GM12878 (cell line): ENCODE measurements at regions not wholly inside any gene's neighbourhood (a gene's known extent, or its start where the extent isn't known, plus 50 kb on each side); places are given as distances from the start of the nearest gene placed in this dataset.

Source experiments
- ATAC-seq: fragments of 200-7000 bp; cut with Tn5 transposase; 3 replicates; pipeline ENCODE4 v1.9.1; 2020; ENCODE audit warnings: mild to moderate bottlenecking, moderate library complexity
- BruUV-seq: library from RNA; stranded (reverse); fragments of 400-500 nt; replicated peaks from 2 replicates; lab custom pipeline; 2021; lab: Mats Ljungman, UMichigan
- CTCF ChIA-PET: fragments of 300-600 bp; sonication (Branson Sonifier 250); formaldehyde crosslinking; extraction: SDS; loops from one replicate; lab custom pipeline; 2021; ENCODE audit warnings: inconsistent platforms; lab: Yijun Ruan, JAX
- POLR2A ChIA-PET: fragments of 350-600 bp; formaldehyde crosslinking; extraction: SDS; loops from one replicate; lab custom pipeline; 2021; ENCODE audit warnings: inconsistent platforms; lab: Charles Lee
- RAD21 ChIA-PET: fragments of 300-600 bp; sonication (Branson Sonifier 250); formaldehyde crosslinking; loops from one replicate; lab custom pipeline; 2023; ENCODE audit warnings: antibody characterized with exemption; ENCODE audit not compliant: unreplicated experiment; lab: Charles Lee
- SMC1A ChIA-PET: fragments of 300-600 bp; sonication (Branson Sonifier 250); formaldehyde crosslinking; loops from one replicate; lab custom pipeline; 2023; ENCODE audit not compliant: unreplicated experiment, uncharacterized antibody; lab: Charles Lee
- DNase-seq: peaks from one replicate; pipeline ENCODE4 v3.0.0-alpha.2; 2011; ENCODE audit warnings: low read depth, low spot score
- FAIRE-seq: peaks from 3 replicates; lab custom pipeline; 2011; peaks lifted over from hg19 to GRCh38; lab: Jason Lieb, UNC
- H2AFZ ChIP-seq: 2 replicates; pipeline ENCODE4 v1.6.0; 2011; ENCODE audit warnings: low read depth, low read length, control low read depth; ENCODE audit not compliant: control insufficient read depth
- H3K27ac ChIP-seq: 2 replicates; pipeline ENCODE4 v1.5.1; 2011; ENCODE audit warnings: control low read depth; ENCODE audit not compliant: control insufficient read depth, insufficient read depth
- H3K27me3 ChIP-seq, 2 experiments: replicated peaks in 1 of 2; 2 replicates each; pipeline versions ENCODE4 v1.6.0 to v1.6.1; 2011; ENCODE audit warnings: low read length in 1 of 2; ENCODE audit not compliant: control insufficient read depth in 2 of 2, insufficient read depth in 2 of 2
- H3K36me3 ChIP-seq, 2 experiments: 2 replicates each; pipeline ENCODE4 v1.5.1; 2011; ENCODE audit warnings: low read length in 1 of 2; ENCODE audit not compliant: control insufficient read depth in 2 of 2, insufficient read depth in 2 of 2
- H3K4me1 ChIP-seq: 2 replicates; pipeline ENCODE4 v1.6.1; 2011; ENCODE audit warnings: mild to moderate bottlenecking, low read length, moderate library complexity, mixed read lengths; ENCODE audit not compliant: control insufficient read depth, insufficient read depth
- H3K4me2 ChIP-seq: 2 replicates; pipeline ENCODE4 v1.6.0; 2011; ENCODE audit warnings: control low read depth; ENCODE audit not compliant: control insufficient read depth, insufficient read depth
- H3K4me3 ChIP-seq: fragments of 200-600 bp; sonication (generic); 2 replicates; pipeline ENCODE4 v1.5.1; 2016
- H3K79me2 ChIP-seq: 2 replicates; pipeline ENCODE4 v1.6.0; 2011; ENCODE audit warnings: low read length; ENCODE audit not compliant: control insufficient read depth, insufficient read depth
- H3K9ac ChIP-seq: 2 replicates; pipeline ENCODE4 v1.8.0; 2011; ENCODE audit warnings: low read length, control low read depth, mixed read lengths; ENCODE audit not compliant: control insufficient read depth, insufficient read depth
- H3K9me3 ChIP-seq: replicated peaks from 3 replicates; pipeline ENCODE4 v1.5.1; 2011; ENCODE audit warnings: mild to moderate bottlenecking, low read length; ENCODE audit not compliant: control insufficient read depth, insufficient read depth
- H4K20me1 ChIP-seq: 2 replicates; pipeline ENCODE4 v1.6.0; 2011; ENCODE audit not compliant: control insufficient read depth, insufficient read depth
- BACH1 ChIP-seq: fragments of 450-650 bp; IDR thresholded peaks from 2 replicates; pipeline ENCODE4 v1.6.1; 2017; ENCODE audit warnings: mild to moderate bottlenecking, borderline replicate concordance
- CBFB ChIP-seq: IDR thresholded peaks from 2 replicates; pipeline ENCODE4 v1.6.1; 2016; ENCODE audit warnings: antibody characterized with exemption, low read depth
- CHD4 ChIP-seq: fragments of 200-600 bp; sonication (generic); IDR thresholded peaks from 2 replicates; pipeline ENCODE4 v1.6.1; 2016; ENCODE audit warnings: mild to moderate bottlenecking
- CREM ChIP-seq: IDR thresholded peaks from 2 replicates; pipeline ENCODE4 v1.6.1; 2014; ENCODE audit warnings: antibody characterized with exemption, low read depth
- GABPA ChIP-seq: IDR thresholded peaks from 2 replicates; pipeline ENCODE4 v1.6.1; 2014; ENCODE audit warnings: antibody characterized with exemption, low read depth, mild to moderate bottlenecking, inconsistent platforms
- KLF5 ChIP-seq: fragments of 450-650 bp; IDR thresholded peaks from 2 replicates; pipeline ENCODE4 v1.6.1; 2014; ENCODE audit warnings: mild to moderate bottlenecking; ENCODE audit not compliant: partially characterized antibody
- RBBP5 ChIP-seq: fragments of 200-600 bp; sonication (generic); conservative IDR thresholded peaks from 2 replicates; pipeline ENCODE4 v1.6.1; 2016
- SMARCA5 ChIP-seq: fragments of 450-650 bp; IDR thresholded peaks from 2 replicates; pipeline ENCODE4 v1.6.1; 2017; ENCODE audit warnings: mild to moderate bottlenecking
- STAT3 ChIP-seq: IDR thresholded peaks from 2 replicates; pipeline ENCODE4 v1.6.1; 2011; ENCODE audit warnings: low read depth, low read length, improper control_type of control experiment
- TBL1XR1 ChIP-seq: IDR thresholded peaks from 2 replicates; pipeline ENCODE4 v1.6.1; 2012; ENCODE audit warnings: low read depth, low read length, improper control_type of control experiment
- ZBED1 ChIP-seq: IDR thresholded peaks from 2 replicates; pipeline ENCODE4 v1.6.1; 2016; ENCODE audit warnings: borderline replicate concordance
- WGBS: methylation state at CpG from one replicate; pipeline ENCODE4 v1.1.6; 2016; ENCODE audit warnings: low lambda C conversion rate; ENCODE audit not compliant: insufficient replicate concordance, insufficient coverage; ENCODE audit errors: missing lambda C conversion rate; 5-methylcytosine and 5-hydroxymethylcytosine counted together
- in situ Hi-C: fragments of 300-500 bp; cut with MboI; formaldehyde crosslinking; loops from 9 replicates; pipeline ENCODE4 v1.14.3; 2018; ENCODE audit warnings: mixed read lengths
- intact Hi-C: fragments of 100-400 bp; cut with micrococcal nuclease; formaldehyde crosslinking; loops from one replicate; pipeline ENCODE4 v1.14.2; 2022; ENCODE audit not compliant: unreplicated experiment
- TF ChIP-seq, protein P1 (sequence below): fragments of 450-650 bp; conservative IDR thresholded peaks from 2 replicates; pipeline ENCODE4 v1.6.1; 2017; ENCODE audit warnings: mild to moderate bottlenecking, moderate library complexity
- TF ChIP-seq, protein P2 (sequence below): IDR thresholded peaks from 2 replicates; pipeline ENCODE4 v1.6.1; 2012; ENCODE audit warnings: mild to moderate bottlenecking, low read depth, low read length
- TF ChIP-seq, protein P3 (sequence below): IDR thresholded peaks from 2 replicates; pipeline ENCODE4 v1.6.1; 2012; ENCODE audit warnings: improper control_type of control experiment, low read depth, low read length; ENCODE audit not compliant: insufficient replicate concordance

DNA sequence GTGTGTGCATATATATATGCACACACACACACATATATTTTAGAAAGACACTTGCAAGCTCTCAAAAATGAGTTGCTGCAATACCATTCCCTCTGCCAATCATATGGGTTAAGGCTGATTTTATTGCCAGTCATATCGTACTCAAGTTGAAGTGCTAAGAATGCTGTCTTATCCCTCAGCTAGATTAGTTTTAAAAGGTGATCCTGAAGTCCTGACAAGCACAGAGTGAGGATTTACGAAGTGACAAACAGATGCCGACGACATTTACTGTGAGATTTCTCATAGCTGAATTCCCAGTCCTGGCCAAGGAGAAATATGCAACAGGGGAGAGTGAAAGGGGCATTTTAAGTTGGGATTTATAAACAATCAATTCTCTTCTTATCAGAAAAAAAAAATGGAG, 126.2 kb upstream of the RBFOX1 start (continued):
- TF ChIP-seq, protein P1, sequence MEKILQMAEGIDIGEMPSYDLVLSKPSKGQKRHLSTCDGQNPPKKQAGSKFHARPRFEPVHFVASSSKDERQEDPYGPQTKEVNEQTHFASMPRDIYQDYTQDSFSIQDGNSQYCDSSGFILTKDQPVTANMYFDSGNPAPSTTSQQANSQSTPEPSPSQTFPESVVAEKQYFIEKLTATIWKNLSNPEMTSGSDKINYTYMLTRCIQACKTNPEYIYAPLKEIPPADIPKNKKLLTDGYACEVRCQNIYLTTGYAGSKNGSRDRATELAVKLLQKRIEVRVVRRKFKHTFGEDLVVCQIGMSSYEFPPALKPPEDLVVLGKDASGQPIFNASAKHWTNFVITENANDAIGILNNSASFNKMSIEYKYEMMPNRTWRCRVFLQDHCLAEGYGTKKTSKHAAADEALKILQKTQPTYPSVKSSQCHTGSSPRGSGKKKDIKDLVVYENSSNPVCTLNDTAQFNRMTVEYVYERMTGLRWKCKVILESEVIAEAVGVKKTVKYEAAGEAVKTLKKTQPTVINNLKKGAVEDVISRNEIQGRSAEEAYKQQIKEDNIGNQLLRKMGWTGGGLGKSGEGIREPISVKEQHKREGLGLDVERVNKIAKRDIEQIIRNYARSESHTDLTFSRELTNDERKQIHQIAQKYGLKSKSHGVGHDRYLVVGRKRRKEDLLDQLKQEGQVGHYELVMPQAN: no peak
- TF ChIP-seq GABPA: no peak
- TF ChIP-seq CBFB: no peak
- no peak for TF ChIP-seq STAT3
- TF ChIP-seq TBL1XR1: no peak

DNA sequence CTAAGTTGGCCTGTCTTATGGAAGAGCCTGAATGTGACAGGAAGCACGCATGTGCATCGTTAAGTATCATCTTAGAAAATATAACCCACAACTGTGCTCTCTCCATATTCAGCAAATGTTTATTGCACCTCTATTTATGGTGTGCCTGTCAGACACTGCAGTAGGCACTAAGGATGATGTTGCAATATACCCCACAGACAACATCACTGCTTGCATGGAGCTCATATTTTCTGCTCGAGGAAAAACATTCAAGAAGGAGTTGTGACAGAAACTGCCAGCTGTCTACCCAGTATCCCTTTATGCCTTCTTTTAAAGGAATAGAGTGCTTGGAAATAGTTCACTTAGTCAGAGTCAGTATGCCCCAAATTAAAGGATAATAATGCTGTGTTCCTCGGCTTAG, 132.3 kb upstream of the RBFOX1 start:
- H3K9me3 ChIP-seq: no peaks in the 10 kb centered on the region
- ATAC-seq (no peak), DNase-seq (no peak), FAIRE-seq (no peak)
- no peaks in the 10 kb centered on the region for H3K36me3 ChIP-seq
- RAD21 ChIA-PET: no interaction called here
- no TSS peak for BruUV-seq
- H2AFZ ChIP-seq: no peak overlapping the region
- H4K20me1 ChIP-seq: no peaks in the 10 kb centered on the region
- H3K27me3 ChIP-seq: no peaks in the 10 kb centered on the region
- POLR2A ChIA-PET: no interaction called here
- CTCF ChIA-PET: no interaction called here
- intact Hi-C loops (no loop called here), in situ Hi-C loops (no loop called here)
- SMC1A ChIA-PET: no interaction called here
- H3K27ac ChIP-seq: no peak overlapping the region
- no peak overlapping the region for H3K4me2 ChIP-seq
- H3K79me2 ChIP-seq: no peaks in the 10 kb centered on the region
- 0% methylated on average over 4 of the region's 4 CpGs for WGBS
- H3K9ac ChIP-seq: no peak overlapping the region
- H3K4me3 ChIP-seq: no peak overlapping the region
- H3K4me1 ChIP-seq: no peaks in the 10 kb centered on the region
- TF ChIP-seq KLF5 (no peak), CREM (no peak), CHD4 (no peak), SMARCA5 (no peak), BACH1 (no peak), RBBP5 (no peak), ZBED1 (no peak)
- TF ChIP-seq, protein P2, sequence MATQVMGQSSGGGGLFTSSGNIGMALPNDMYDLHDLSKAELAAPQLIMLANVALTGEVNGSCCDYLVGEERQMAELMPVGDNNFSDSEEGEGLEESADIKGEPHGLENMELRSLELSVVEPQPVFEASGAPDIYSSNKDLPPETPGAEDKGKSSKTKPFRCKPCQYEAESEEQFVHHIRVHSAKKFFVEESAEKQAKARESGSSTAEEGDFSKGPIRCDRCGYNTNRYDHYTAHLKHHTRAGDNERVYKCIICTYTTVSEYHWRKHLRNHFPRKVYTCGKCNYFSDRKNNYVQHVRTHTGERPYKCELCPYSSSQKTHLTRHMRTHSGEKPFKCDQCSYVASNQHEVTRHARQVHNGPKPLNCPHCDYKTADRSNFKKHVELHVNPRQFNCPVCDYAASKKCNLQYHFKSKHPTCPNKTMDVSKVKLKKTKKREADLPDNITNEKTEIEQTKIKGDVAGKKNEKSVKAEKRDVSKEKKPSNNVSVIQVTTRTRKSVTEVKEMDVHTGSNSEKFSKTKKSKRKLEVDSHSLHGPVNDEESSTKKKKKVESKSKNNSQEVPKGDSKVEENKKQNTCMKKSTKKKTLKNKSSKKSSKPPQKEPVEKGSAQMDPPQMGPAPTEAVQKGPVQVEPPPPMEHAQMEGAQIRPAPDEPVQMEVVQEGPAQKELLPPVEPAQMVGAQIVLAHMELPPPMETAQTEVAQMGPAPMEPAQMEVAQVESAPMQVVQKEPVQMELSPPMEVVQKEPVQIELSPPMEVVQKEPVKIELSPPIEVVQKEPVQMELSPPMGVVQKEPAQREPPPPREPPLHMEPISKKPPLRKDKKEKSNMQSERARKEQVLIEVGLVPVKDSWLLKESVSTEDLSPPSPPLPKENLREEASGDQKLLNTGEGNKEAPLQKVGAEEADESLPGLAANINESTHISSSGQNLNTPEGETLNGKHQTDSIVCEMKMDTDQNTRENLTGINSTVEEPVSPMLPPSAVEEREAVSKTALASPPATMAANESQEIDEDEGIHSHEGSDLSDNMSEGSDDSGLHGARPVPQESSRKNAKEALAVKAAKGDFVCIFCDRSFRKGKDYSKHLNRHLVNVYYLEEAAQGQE: no peak
- TF ChIP-seq, protein P3, sequence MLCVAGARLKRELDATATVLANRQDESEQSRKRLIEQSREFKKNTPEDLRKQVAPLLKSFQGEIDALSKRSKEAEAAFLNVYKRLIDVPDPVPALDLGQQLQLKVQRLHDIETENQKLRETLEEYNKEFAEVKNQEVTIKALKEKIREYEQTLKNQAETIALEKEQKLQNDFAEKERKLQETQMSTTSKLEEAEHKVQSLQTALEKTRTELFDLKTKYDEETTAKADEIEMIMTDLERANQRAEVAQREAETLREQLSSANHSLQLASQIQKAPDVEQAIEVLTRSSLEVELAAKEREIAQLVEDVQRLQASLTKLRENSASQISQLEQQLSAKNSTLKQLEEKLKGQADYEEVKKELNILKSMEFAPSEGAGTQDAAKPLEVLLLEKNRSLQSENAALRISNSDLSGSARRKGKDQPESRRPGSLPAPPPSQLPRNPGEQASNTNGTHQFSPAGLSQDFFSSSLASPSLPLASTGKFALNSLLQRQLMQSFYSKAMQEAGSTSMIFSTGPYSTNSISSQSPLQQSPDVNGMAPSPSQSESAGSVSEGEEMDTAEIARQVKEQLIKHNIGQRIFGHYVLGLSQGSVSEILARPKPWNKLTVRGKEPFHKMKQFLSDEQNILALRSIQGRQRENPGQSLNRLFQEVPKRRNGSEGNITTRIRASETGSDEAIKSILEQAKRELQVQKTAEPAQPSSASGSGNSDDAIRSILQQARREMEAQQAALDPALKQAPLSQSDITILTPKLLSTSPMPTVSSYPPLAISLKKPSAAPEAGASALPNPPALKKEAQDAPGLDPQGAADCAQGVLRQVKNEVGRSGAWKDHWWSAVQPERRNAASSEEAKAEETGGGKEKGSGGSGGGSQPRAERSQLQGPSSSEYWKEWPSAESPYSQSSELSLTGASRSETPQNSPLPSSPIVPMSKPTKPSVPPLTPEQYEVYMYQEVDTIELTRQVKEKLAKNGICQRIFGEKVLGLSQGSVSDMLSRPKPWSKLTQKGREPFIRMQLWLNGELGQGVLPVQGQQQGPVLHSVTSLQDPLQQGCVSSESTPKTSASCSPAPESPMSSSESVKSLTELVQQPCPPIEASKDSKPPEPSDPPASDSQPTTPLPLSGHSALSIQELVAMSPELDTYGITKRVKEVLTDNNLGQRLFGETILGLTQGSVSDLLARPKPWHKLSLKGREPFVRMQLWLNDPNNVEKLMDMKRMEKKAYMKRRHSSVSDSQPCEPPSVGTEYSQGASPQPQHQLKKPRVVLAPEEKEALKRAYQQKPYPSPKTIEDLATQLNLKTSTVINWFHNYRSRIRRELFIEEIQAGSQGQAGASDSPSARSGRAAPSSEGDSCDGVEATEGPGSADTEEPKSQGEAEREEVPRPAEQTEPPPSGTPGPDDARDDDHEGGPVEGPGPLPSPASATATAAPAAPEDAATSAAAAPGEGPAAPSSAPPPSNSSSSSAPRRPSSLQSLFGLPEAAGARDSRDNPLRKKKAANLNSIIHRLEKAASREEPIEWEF: no peak
